Liver (tissue), 7 donors: ENCODE measurements at regions not wholly inside any gene's neighbourhood (a gene's known extent, or its start where the extent isn't known, plus 50 kb on each side); places are given as distances from the start of the nearest gene placed in this dataset.

Experiments
- DNase-seq: peaks from one replicate; pipeline ENCODE4 v3.0.0-alpha.2; 2017; ENCODE audit warnings: low spot score
- H3K27ac ChIP-seq, 2 donors: one replicate each; pipeline ENCODE4 v1.7.0; 2013; ENCODE audit warnings: inconsistent platforms in 2 of 2, low read length in 2 of 2, control low read depth in 1 of 2, low read depth in 1 of 2, mild to moderate bottlenecking in 1 of 2
- H3K27me3 ChIP-seq, 4 donors: one replicate each; pipeline versions ENCODE4 v1.6.1 to v1.7.0; 2013; ENCODE audit warnings: low read length in 3 of 4, inconsistent platforms in 1 of 4, mild to moderate bottlenecking in 1 of 4, moderate library complexity in 1 of 4; ENCODE audit not compliant: control insufficient read depth in 4 of 4, insufficient read depth in 4 of 4
- H3K36me3 ChIP-seq, 4 donors: one replicate each; pipeline versions ENCODE4 v1.6.1 to v1.7.0; 2013; ENCODE audit warnings: low read length in 3 of 4, mild to moderate bottlenecking in 3 of 4, low read depth in 1 of 4, moderate library complexity in 1 of 4; ENCODE audit not compliant: control insufficient read depth in 4 of 4, insufficient read depth in 3 of 4
- H3K4me1 ChIP-seq, 4 donors: one replicate each; pipeline versions ENCODE4 v1.6.1 to v1.7.0; 2013; ENCODE audit warnings: low read length in 3 of 4, mild to moderate bottlenecking in 3 of 4, moderate library complexity in 1 of 4; ENCODE audit not compliant: control insufficient read depth in 4 of 4, insufficient read depth in 4 of 4
- H3K4me3 ChIP-seq, 3 donors: one replicate each; pipeline versions ENCODE4 v1.6.1 to v1.7.0; 2013; ENCODE audit warnings: low read length in 3 of 3, control low read depth in 1 of 3, low read depth in 1 of 3, mild to moderate bottlenecking in 1 of 3
- H3K9ac ChIP-seq, 2 donors: one replicate each; pipeline ENCODE4 v1.7.0; 2013; ENCODE audit warnings: low read length in 2 of 2, mild to moderate bottlenecking in 2 of 2, moderate library complexity in 2 of 2, control low read depth in 1 of 2, low read depth in 1 of 2
- H3K9me3 ChIP-seq, 4 donors: one replicate each; pipeline versions ENCODE4 v1.6.1 to v1.7.0; 2013; ENCODE audit warnings: low read length in 3 of 4; ENCODE audit not compliant: control insufficient read depth in 4 of 4
- ATF3 ChIP-seq: IDR thresholded peaks from 2 replicates; pipeline ENCODE4 v1.6.1; 2016; ENCODE audit warnings: antibody characterized with exemption
- EGR1 ChIP-seq, 2 donors: IDR thresholded peaks; 2 replicates each; pipeline ENCODE4 v1.6.1; 2016 to 2018; ENCODE audit warnings: antibody characterized with exemption in 2 of 2, low read depth in 2 of 2
- FOXA2 ChIP-seq: IDR thresholded peaks from 2 replicates; pipeline ENCODE4 v1.6.1; 2016; ENCODE audit warnings: antibody characterized with exemption
- GABPA ChIP-seq, 2 donors: IDR thresholded peaks in 1 of 2; conservative IDR thresholded peaks in 1 of 2; 2 replicates each; pipeline ENCODE4 v1.6.1; 2016; ENCODE audit warnings: antibody characterized with exemption in 2 of 2, mild to moderate bottlenecking in 1 of 2, moderate library complexity in 1 of 2
- HNF4A ChIP-seq, 2 donors: conservative IDR thresholded peaks; 2 replicates each; pipeline ENCODE4 v1.6.1; 2016; ENCODE audit warnings: antibody characterized with exemption in 2 of 2, mild to moderate bottlenecking in 2 of 2
- HNF4G ChIP-seq: IDR thresholded peaks from 2 replicates; pipeline ENCODE4 v1.6.1; 2016; ENCODE audit warnings: antibody characterized with exemption
- JUND ChIP-seq, 2 donors: IDR thresholded peaks; 2 replicates each; pipeline ENCODE4 v1.6.1; 2016; ENCODE audit warnings: antibody characterized with exemption in 2 of 2
- MAX ChIP-seq: IDR thresholded peaks from 2 replicates; pipeline ENCODE4 v1.6.1; 2016; ENCODE audit warnings: antibody characterized with exemption
- NR2F2 ChIP-seq: IDR thresholded peaks from 2 replicates; pipeline ENCODE4 v1.6.1; 2016; ENCODE audit warnings: antibody characterized with exemption
- RAD21 ChIP-seq, 2 donors: IDR thresholded peaks; 2 replicates each; pipeline ENCODE4 v1.6.1; 2016; ENCODE audit warnings: antibody characterized with exemption in 2 of 2, mild to moderate bottlenecking in 2 of 2
- RXRA ChIP-seq, 2 donors: IDR thresholded peaks; 2 replicates each; pipeline ENCODE4 v1.6.1; 2017 to 2018; ENCODE audit warnings: antibody characterized with exemption in 2 of 2, mild to moderate bottlenecking in 1 of 2
- SP1 ChIP-seq: IDR thresholded peaks from 2 replicates; pipeline ENCODE4 v1.6.1; 2018; ENCODE audit warnings: antibody characterized with exemption, mild to moderate bottlenecking
- TAF1 ChIP-seq: conservative IDR thresholded peaks from 2 replicates; pipeline ENCODE4 v1.6.1; 2016; ENCODE audit warnings: antibody characterized with exemption, mild to moderate bottlenecking
- YY1 ChIP-seq: IDR thresholded peaks from 2 replicates; pipeline ENCODE4 v1.6.1; 2016; ENCODE audit warnings: antibody characterized with exemption, mild to moderate bottlenecking
- WGBS: extraction: QIAGEN DNeasy Blood & Tissue Kit; methylation state at CpG from one replicate; pipeline ENCODE4 v1.1.7; 2013; 5-methylcytosine and 5-hydroxymethylcytosine counted together
- TF ChIP-seq, protein P1 (sequence below): IDR thresholded peaks from 2 replicates; pipeline ENCODE4 v1.6.1; 2016; ENCODE audit warnings: antibody characterized with exemption, mild to moderate bottlenecking
- donor health status: healthy.
- donor health status: healthy.
- donor health status: healthy.
- donor health status: healthy.

GRCh38 chr2:145154731-145155130 lies 634.8 kb upstream of the ZEB2 start (continued):
- TF ChIP-seq, protein P1, sequence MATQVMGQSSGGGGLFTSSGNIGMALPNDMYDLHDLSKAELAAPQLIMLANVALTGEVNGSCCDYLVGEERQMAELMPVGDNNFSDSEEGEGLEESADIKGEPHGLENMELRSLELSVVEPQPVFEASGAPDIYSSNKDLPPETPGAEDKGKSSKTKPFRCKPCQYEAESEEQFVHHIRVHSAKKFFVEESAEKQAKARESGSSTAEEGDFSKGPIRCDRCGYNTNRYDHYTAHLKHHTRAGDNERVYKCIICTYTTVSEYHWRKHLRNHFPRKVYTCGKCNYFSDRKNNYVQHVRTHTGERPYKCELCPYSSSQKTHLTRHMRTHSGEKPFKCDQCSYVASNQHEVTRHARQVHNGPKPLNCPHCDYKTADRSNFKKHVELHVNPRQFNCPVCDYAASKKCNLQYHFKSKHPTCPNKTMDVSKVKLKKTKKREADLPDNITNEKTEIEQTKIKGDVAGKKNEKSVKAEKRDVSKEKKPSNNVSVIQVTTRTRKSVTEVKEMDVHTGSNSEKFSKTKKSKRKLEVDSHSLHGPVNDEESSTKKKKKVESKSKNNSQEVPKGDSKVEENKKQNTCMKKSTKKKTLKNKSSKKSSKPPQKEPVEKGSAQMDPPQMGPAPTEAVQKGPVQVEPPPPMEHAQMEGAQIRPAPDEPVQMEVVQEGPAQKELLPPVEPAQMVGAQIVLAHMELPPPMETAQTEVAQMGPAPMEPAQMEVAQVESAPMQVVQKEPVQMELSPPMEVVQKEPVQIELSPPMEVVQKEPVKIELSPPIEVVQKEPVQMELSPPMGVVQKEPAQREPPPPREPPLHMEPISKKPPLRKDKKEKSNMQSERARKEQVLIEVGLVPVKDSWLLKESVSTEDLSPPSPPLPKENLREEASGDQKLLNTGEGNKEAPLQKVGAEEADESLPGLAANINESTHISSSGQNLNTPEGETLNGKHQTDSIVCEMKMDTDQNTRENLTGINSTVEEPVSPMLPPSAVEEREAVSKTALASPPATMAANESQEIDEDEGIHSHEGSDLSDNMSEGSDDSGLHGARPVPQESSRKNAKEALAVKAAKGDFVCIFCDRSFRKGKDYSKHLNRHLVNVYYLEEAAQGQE = no peak
- TF ChIP-seq MAX (no peak), ATF3 (no peak)

- TF ChIP-seq JUND (IDR thresholded peaks at IDR 0.05) (no peak), YY1 (no peak), HNF4G (no peak), NR2F2 (no peak), TAF1 (no peak), GABPA (IDR thresholded peaks at IDR 0.05 in 1 of 2, conservative IDR thresholded peaks at IDR 0.05 in 1 of 2) (no peak), FOXA2 (no peak), ATF3 (no peak), SP1 (no peak), EGR1 (IDR thresholded peaks at IDR 0.05; ENCODE audit: low read depth in 2 of 2) (no peak)
- TF ChIP-seq, protein P1 = no peak
- H3K27ac ChIP-seq = no peak overlapping the region
- no peak overlapping the region for H3K4me3 ChIP-seq
- no peaks in the 10 kb centered on the region for H3K9me3 ChIP-seq
- no peak for DNase-seq
- no peaks in the 10 kb centered on the region for H3K27me3 ChIP-seq
- no peaks in the 10 kb centered on the region for H3K36me3 ChIP-seq
- H3K9ac ChIP-seq = no peak overlapping the region
- peaks cover 2 to 5% (median 3%) of the 10 kb centered on the region in 4 donors for H3K4me1 ChIP-seq
These were observed 626.8 kb upstream of the ZEB2 start for GRCh38 chr2:145146691-145147090.

DNA sequence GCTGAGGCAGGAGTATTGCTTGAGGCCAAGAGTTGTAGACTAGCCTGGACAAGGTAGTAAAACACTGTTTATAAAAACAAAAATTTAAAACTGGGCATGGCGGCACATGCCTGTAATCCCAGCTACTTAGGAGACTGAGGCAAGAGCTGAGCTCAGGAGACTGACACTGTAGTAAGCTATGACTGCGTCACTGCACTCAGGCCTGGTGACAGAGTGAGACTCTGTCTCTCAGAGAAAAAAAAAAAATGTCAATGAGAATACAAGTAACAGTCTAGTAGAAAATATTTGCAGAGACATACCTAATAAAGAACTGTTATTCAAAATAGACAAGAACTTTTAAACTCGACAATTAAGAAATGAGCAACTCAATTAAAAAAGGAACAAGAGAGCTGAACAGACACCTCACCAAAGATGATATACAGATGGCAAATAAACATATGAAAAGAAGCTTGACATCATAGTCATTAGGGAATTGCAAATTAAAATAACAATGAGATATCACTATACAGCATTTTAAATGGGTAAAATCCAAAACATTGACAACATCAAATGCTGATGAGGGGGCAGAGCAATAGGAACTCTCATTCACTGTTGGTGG lies 624.3 kb upstream of the ZEB2 start:
- Histone ChIP-seq H3K4me1 (peaks cover 3 to 7% (median 6%) of the 10 kb centered on the region in 4 donors), H3K36me3 (no peaks in the 10 kb centered on the region), H3K27ac (no peak overlapping the region), H3K27me3 (no peaks in the 10 kb centered on the region), H3K4me3 (no peak overlapping the region), H3K9ac (no peak overlapping the region), H3K9me3 (no peaks in the 10 kb centered on the region)
- TF ChIP-seq GABPA (IDR thresholded peaks at IDR 0.05 in 1 of 2, conservative IDR thresholded peaks at IDR 0.05 in 1 of 2) (no peak), RAD21 (IDR thresholded peaks at IDR 0.05) (no peak), MAX (no peak), HNF4A (conservative IDR thresholded peaks at IDR 0.05) (no peak), JUND (IDR thresholded peaks at IDR 0.05) (no peak), RXRA (IDR thresholded peaks at IDR 0.05) (no peak), YY1 (no peak)
- TF ChIP-seq, protein P1 = no peak
- 95% methylated on average over 3 of the region's 3 CpGs for WGBS
- no peak for DNase-seq
